ENCODE measurements at regions not wholly inside any gene's neighbourhood (a gene's known extent, or its start where the extent isn't known, plus 50 kb on each side); places are given as distances from the start of the nearest gene placed in this dataset.
"Not testable (repeated sequence)": the region's sequence is repeated elsewhere in the genome, so short reads cannot be mapped to it uniquely, and the experiment has no call there.

- Histone ChIP-seq H3K9me3 (ENCODE audit: low read length) (peaks cover 26% of the 10 kb centered on the region), H3F3A (ENCODE audit: low read length, unreplicated experiment) (no peaks in the 10 kb centered on the region), H3K9me2 (replicated peaks; ENCODE audit: low read length) (no peaks in the 10 kb centered on the region), H2AFZ (ENCODE audit: low read length) (no peak overlapping the region), H3K27ac (ENCODE audit: low read length) (no peak overlapping the region), H3K36me3 (ENCODE audit: low read depth, low read length) (no peaks in the 10 kb centered on the region), H3K4me3 (ENCODE audit: low read length) (no peak overlapping the region), H3K4me2 (ENCODE audit: low read length) (no peak overlapping the region), H3K27me3 (ENCODE audit: low read length) (no peaks in the 10 kb centered on the region), H3K4me1 (ENCODE audit: insufficient read depth, low read length) (no peaks in the 10 kb centered on the region), H4K20me1 (ENCODE audit: low read length) (no peaks in the 10 kb centered on the region), H3K9ac (ENCODE audit: low read length) (no peak overlapping the region), H3K79me2 (ENCODE audit: low read length) (no peaks in the 10 kb centered on the region)
- ATAC-seq (no peak), DNase-seq (no peak)
- intact Hi-C loops (cut with micrococcal nuclease) = no loop called here
- BruUV-seq (replicated peaks) = no TSS peak
- TF ChIP-seq EZH2 (IDR thresholded peaks at IDR 0.05; ENCODE audit: low read length, unreplicated experiment) (no peak), CTCF (conservative IDR thresholded peaks at IDR 0.05; ENCODE audit: low read depth, low read length) (no peak), EZH2phosphoT487 (IDR thresholded peaks at IDR 0.05; ENCODE audit: borderline replicate concordance, low read length) (no peak)
- ChIA-PET CTCF (no interaction called here), POLR2A (ENCODE audit: unreplicated experiment) (no interaction called here)
Observed at GRCh38 chr20:39736434-39737327, 774.5 kb downstream of the DHX35 start.

GRCh38 chr20:39725513-39725912 is 763.4 kb downstream of the DHX35 start:
- H3K27me3 ChIP-seq (ENCODE audit: low read length); POLR2A ChIA-PET (ENCODE audit: unreplicated experiment); H3K4me2 ChIP-seq (ENCODE audit: low read length); H4K20me1 ChIP-seq (ENCODE audit: low read length); CTCF ChIA-PET; DNase-seq; ATAC-seq; H3K36me3 ChIP-seq (ENCODE audit: low read depth, low read length); H3F3A ChIP-seq (ENCODE audit: low read length, unreplicated experiment); H3K4me3 ChIP-seq (ENCODE audit: low read length); intact Hi-C loops (cut with micrococcal nuclease); H3K27ac ChIP-seq (ENCODE audit: low read length); BruUV-seq (replicated peaks); H3K9ac ChIP-seq (ENCODE audit: low read length); H2AFZ ChIP-seq (ENCODE audit: low read length); H3K4me1 ChIP-seq (ENCODE audit: insufficient read depth, low read length); H3K79me2 ChIP-seq (ENCODE audit: low read length); H3K9me2 ChIP-seq (replicated peaks; ENCODE audit: low read length): not testable (repeated sequence)
- peaks cover 26% of the 10 kb centered on the region for H3K9me3 ChIP-seq (ENCODE audit: low read length)

- no peaks in the 10 kb centered on the region for H3K9me2 ChIP-seq (replicated peaks; ENCODE audit: low read length)
- DNase-seq (no peak), ATAC-seq (no peak)
- no peaks in the 10 kb centered on the region for H4K20me1 ChIP-seq (ENCODE audit: low read length)
- H3K36me3 ChIP-seq (ENCODE audit: low read depth, low read length) = no peaks in the 10 kb centered on the region
- CTCF ChIA-PET = no interaction called here
- no peak overlapping the region for H3K9ac ChIP-seq (ENCODE audit: low read length)
- intact Hi-C loops (cut with micrococcal nuclease) = no loop called here
- H3K4me2 ChIP-seq (ENCODE audit: low read length) = no peak overlapping the region
- POLR2A ChIA-PET (ENCODE audit: unreplicated experiment) = no interaction called here
- BruUV-seq (replicated peaks) = no TSS peak
- H3K4me1 ChIP-seq (ENCODE audit: insufficient read depth, low read length) = no peaks in the 10 kb centered on the region
- H3K9me3 ChIP-seq (ENCODE audit: low read length) = 0 out of 2 replicates have a peak, but pooled peaks cover 13% of the 10 kb centered on the region
- no peak overlapping the region for H3K4me3 ChIP-seq (ENCODE audit: low read length)
- H3K79me2 ChIP-seq (ENCODE audit: low read length) = no peaks in the 10 kb centered on the region
- H3K27me3 ChIP-seq (ENCODE audit: low read length) = no peaks in the 10 kb centered on the region
- TF ChIP-seq EZH2phosphoT487 (IDR thresholded peaks at IDR 0.05; ENCODE audit: borderline replicate concordance, low read length) (no peak), EZH2 (IDR thresholded peaks at IDR 0.05; ENCODE audit: low read length, unreplicated experiment) (no peak), CTCF (conservative IDR thresholded peaks at IDR 0.05; ENCODE audit: low read depth, low read length) (no peak)
- no peak overlapping the region for H2AFZ ChIP-seq (ENCODE audit: low read length)
- no peak overlapping the region for H3K27ac ChIP-seq (ENCODE audit: low read length)
- H3F3A ChIP-seq (ENCODE audit: low read length, unreplicated experiment) = no peaks in the 10 kb centered on the region
Observed at GRCh38 chr20:39719293-39719692, 757.1 kb downstream of the DHX35 start.
